ENCODE measurements at regions not wholly inside any gene's neighbourhood (a gene's known extent, or its start where the extent isn't known, plus 50 kb on each side); places are given as distances from the start of the nearest gene placed in this dataset.

DNA sequence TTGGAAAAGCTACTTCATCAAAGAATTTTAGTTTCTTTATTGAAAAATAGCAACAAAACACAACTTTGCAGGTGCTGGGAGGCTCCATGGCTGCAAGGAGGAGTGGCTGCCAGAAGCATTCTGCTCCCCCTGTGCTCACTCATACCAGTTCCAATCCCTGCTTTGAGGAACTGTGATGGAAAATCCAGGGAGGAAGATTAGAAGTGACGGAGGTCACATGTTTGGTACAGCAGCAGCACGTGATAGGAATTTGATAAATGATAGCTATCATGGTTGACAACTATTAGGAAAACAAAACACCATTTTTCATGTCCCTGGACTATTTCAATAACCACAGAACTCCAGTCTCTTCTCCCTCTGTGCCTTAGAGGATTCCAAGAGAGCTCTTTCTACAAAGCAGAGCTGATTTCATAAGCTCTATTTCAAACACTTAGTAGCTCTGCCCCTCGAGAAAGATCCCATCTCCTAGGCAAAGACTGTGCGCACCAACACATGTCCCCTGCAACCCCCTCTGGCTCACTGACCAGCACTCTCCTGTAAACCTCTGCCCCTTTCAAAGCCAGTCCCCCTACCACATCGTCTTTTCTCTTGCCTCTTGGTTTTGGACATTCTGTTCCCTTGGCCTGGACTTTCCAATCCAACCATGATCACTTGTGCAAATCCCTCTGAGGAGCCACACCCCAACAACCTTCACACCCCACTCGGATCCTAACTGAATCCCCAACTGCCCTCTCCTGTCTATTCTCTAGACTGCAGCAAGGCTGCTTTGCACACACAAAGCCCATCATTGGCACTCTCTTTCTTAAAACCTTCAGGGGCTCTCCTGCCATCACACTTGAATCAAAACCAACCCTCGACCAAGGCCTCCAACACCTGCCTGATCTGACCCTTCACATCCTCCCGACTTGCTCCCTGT, 352.4 kb upstream of the PKDCC start:
- TF ChIP-seq, protein P1, sequence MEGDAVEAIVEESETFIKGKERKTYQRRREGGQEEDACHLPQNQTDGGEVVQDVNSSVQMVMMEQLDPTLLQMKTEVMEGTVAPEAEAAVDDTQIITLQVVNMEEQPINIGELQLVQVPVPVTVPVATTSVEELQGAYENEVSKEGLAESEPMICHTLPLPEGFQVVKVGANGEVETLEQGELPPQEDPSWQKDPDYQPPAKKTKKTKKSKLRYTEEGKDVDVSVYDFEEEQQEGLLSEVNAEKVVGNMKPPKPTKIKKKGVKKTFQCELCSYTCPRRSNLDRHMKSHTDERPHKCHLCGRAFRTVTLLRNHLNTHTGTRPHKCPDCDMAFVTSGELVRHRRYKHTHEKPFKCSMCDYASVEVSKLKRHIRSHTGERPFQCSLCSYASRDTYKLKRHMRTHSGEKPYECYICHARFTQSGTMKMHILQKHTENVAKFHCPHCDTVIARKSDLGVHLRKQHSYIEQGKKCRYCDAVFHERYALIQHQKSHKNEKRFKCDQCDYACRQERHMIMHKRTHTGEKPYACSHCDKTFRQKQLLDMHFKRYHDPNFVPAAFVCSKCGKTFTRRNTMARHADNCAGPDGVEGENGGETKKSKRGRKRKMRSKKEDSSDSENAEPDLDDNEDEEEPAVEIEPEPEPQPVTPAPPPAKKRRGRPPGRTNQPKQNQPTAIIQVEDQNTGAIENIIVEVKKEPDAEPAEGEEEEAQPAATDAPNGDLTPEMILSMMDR (IDR thresholded peaks at IDR 0.05 in 8 of 11, conservative IDR thresholded peaks at IDR 0.05 in 3 of 11) = no peak
- TF ChIP-seq POLR2AphosphoS5 (IDR thresholded peaks at IDR 0.05) = no peak
- no peak for TF ChIP-seq POLR2A (IDR thresholded peaks at IDR 0.05)
